Activated T-cell treated with anti-CD3 and anti-CD28 coated beads for 1 hour (primary cell): ENCODE measurements at regions not wholly inside any gene's neighbourhood (a gene's known extent, or its start where the extent isn't known, plus 50 kb on each side); places are given as distances from the start of the nearest gene placed in this dataset.
"Not testable (repeated sequence)": the region's sequence is repeated elsewhere in the genome, so short reads cannot be mapped to it uniquely, and the experiment has no call there.

Source experiments
- DNase-seq: peaks from one replicate; pipeline ENCODE4 v3.0.0-alpha.2; 2020; ENCODE audit warnings: low read depth

- DNase-seq, result no peak
Measured at GRCh38 chr21:15119486-15119885, 54.7 kb upstream of the NRIP1 start.

- DNase-seq, result no peak
Measured at GRCh38 chr21:15121097-15121654, 56.4 kb upstream of the NRIP1 start.

DNA sequence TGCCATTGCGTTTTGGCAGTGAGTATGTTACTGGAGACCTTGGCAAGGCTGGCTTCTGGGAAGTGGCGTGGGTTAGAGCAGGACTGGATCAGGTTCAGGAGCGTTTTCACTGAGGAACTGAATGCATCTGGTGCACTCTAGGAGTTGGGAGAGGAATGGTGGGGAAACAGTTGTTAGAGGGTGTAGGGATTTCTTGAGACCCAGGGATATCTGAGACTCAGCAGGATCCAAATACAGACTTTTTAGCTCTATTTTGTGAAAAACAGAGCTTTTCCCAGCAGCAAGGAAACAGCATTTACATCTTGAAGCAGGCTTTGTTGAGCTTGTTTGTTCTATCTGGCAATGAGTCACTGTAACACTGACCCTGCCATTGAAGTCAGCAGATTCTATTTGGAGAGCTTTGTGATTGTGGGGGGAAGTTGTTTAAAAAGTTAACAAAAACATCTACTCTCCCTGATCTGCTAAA is 56.9 kb upstream of the NRIP1 start:
- no peak for DNase-seq

GRCh38 chr21:15122241-15122640 is 57.4 kb upstream of the NRIP1 start:
- no peak for DNase-seq

- DNase-seq, result no peak
Measured at GRCh38 chr21:15124731-15125130, 59.9 kb upstream of the NRIP1 start.

GRCh38 chr21:15126948-15127347 is 62.1 kb upstream of the NRIP1 start:
- DNase-seq, result no peak

GRCh38 chr21:15127437-15127836 is 62.6 kb upstream of the NRIP1 start:
- no peak for DNase-seq

- DNase-seq, result no peak
Measured at GRCh38 chr21:15128267-15128666, 63.5 kb upstream of the NRIP1 start.

GRCh38 chr21:15128714-15129113 is 63.9 kb upstream of the NRIP1 start:
- not testable (repeated sequence) for DNase-seq

GRCh38 chr21:15130326-15130725 is 65.5 kb upstream of the NRIP1 start:
- DNase-seq, result no peak

DNA sequence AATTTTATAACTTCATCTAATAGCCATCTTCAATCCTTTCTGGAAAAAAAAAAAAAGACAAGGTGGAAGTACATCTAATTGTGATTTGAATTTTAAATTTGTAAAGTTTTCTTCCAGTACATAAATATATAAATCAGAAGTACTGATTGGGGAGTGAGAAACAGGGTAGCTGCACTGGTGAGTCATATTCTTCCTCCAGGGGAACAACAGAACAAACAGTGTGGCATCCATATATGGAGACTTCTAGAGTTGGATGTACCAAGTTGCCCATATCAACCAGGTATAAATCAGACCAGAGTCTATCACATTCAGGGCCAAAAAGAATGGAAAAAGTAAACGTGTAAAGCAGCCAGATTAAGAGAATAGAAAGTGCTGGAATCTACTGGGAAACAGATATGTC is 66.0 kb upstream of the NRIP1 start:
- DNase-seq, result no peak

DNA sequence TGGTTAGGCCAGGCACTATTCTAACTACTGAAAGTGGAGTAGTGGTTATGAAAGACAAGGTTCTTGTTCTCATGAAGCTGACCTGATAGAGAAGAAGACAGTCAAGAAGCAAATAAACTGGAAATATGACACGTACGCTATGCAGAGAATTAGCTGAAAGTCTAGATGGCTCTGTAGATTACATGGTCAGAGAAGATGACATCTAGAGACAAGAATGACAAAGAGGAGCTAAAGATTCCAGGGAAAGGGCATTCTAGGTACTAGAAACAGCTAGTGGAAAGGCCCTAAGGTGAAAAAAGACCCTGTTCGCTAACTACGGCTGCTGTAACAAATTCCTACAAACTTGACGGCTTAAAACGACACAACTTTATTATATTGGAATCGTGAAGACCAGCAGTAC is 68.0 kb upstream of the NRIP1 start:
- no peak for DNase-seq

GRCh38 chr21:15134701-15135470 is 70.1 kb upstream of the NRIP1 start:
- DNase-seq, result no peak

DNA sequence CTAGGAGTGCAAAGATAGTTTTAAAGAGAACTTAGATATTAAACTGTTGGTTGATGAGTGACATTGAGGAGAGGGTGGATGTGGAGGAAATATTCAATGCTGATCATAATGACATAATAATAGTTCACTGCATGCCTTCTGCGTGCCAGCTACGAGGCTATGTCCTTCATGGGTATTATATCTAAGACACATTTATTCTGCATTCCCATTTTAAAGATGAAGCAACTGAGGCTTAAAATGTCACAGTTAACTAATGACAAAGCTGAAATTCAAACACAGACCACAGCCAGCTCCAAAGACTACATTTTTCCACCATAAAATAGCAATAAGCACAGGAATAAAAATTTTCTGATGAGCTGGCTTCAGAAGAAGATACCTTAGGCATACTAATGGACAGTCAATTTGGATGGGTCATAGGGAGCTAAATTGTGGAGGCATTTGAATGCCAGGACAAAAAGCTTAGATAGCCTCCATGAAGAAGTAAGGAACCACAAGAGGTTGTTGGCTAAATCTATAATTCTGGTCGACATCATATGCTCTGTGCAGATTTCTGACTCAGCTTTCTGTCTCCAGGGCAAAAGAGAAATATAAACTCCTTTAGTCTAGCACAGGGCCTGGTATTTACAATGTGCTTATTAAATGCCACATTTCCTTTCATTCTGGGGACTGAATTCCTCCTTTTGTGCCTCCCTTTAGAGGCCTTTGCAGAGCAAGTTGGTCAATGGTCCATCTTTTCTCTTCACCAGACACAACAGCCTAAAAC is 71.2 kb upstream of the NRIP1 start:
- DNase-seq, result no peak

DNA sequence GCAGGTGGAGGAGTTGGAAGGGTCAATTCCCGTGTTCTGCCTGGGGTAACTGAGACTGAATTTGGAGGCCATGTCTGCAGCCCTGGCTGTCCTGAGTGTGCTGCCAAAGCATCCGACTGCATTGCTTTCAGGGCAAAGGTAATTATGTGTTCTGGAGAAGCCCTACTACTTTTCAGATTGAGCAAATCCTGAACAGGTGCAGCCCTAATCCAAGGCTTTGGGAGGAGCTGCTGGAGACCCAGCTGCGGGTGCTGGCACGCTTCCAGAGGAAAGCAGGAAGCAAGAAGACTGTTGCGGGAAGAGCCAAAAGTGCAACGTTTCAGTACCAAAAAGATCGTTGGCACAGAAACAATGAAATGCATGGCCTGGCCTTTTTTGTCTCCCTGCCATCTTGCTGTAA is 73.7 kb upstream of the NRIP1 start:
- DNase-seq, result no peak

GRCh38 chr21:15139898-15140297 is 75.1 kb upstream of the NRIP1 start:
- no peak for DNase-seq

- no peak for DNase-seq
Measured at GRCh38 chr21:15140321-15141019, 75.7 kb upstream of the NRIP1 start.

DNA sequence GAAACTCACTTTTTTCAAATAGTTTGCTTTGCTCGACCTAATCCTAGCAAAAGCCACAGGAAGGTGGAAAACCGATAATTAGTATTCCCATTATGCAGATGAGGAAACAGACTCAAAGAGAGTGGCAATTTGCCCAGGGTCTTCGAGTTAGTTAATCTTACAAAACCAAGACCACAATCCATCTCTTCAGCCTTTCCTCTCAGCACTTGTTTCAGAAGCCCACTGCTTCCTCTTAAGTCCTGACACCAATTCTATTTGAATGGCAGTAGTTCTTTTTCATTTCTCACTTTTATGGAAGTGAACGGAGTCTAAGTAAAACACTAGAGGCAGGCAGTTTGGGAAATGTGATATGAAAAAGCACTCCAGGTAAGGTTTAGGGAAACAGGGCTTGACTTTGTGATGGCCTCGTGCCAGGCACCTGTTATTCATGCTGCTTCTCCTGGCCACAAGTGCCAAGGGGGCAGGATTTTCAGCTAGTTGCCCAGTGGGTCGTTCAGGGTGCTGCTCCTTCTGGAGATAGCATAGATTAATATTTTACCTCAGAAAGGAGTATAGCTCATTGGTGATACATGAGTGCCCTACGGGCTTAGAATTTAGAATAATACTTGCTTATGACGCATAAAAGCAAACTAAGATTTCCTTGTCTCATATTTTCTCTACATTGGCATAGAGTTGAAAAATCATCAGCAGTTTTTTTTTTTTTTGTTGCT is 76.6 kb upstream of the NRIP1 start:
- no peak for DNase-seq

GRCh38 chr21:15144026-15144425 is 79.2 kb upstream of the NRIP1 start:
- DNase-seq, result no peak

DNA sequence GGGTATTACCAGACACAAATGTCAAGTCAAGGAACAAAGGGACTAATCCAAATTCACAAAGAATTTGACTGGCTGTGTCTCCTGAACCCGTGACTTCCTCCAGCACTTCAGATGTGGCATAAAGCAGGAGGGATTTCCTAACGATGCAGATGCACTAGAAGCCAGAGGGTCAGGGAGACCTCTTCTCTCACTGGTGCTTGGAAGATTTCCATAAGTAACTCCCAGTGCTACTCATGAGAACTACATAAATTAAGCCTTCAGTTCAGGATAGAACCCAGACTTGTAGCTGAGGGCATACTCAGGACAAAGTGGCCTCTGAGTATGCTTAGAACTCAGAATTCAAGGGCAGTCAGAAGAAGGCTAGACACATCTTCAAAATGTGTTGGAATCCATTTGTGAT is 83.6 kb upstream of the NRIP1 start:
- no peak for DNase-seq

- no peak for DNase-seq
Measured at GRCh38 chr21:15149600-15150224, 84.9 kb upstream of the NRIP1 start.
